Mesothelial cell of epicardium (in vitro differentiated cells): ENCODE measurements at regions not wholly inside any gene's neighbourhood (a gene's known extent, or its start where the extent isn't known, plus 50 kb on each side); places are given as distances from the start of the nearest gene placed in this dataset.

Experiments
- DNase-seq, 2 experiments: peaks; one replicate each; pipeline ENCODE4 v3.0.0; 2021; ENCODE audit warnings: low spot score in 2 of 2; ENCODE audit not compliant: unreplicated experiment in 2 of 2
- H3K27ac Mint-ChIP-seq: 2 replicates; pipeline ENCODE4 v1.8.0; 2021; ENCODE audit warnings: mixed read lengths
- H3K27me3 Mint-ChIP-seq: 2 replicates; pipeline ENCODE4 v1.8.0; 2021; ENCODE audit warnings: low read depth, mixed read lengths
- H3K36me3 Mint-ChIP-seq: 2 replicates; pipeline ENCODE4 v1.8.0; 2021; ENCODE audit warnings: mixed read lengths
- H3K4me1 Mint-ChIP-seq: 2 replicates; pipeline ENCODE4 v1.8.0; 2021; ENCODE audit warnings: mixed read lengths
- H3K4me3 Mint-ChIP-seq: 2 replicates; pipeline ENCODE4 v1.8.0; 2021; ENCODE audit warnings: mild to moderate bottlenecking, moderate library complexity, mixed read lengths
- H3K9me3 Mint-ChIP-seq: 2 replicates; pipeline ENCODE4 v1.8.0; 2021; ENCODE audit warnings: mixed read lengths
- CTCF ChIP-seq: fragments of 200-600 bp; sonication (generic); IDR thresholded peaks from one replicate; pipeline ENCODE4 v1.5.0; 2021; ENCODE audit warnings: antibody characterized with exemption; ENCODE audit not compliant: unreplicated experiment

- H3K9me3 Mint-ChIP-seq = no peaks in the 10 kb centered on the region
- H3K4me1 Mint-ChIP-seq = no peaks in the 10 kb centered on the region
- H3K4me3 Mint-ChIP-seq = no peak overlapping the region
- no peak for DNase-seq
- TF ChIP-seq CTCF = no peak
- no peak overlapping the region for H3K27ac Mint-ChIP-seq
- H3K36me3 Mint-ChIP-seq = no peaks in the 10 kb centered on the region
- peaks cover 10% of the 10 kb centered on the region for H3K27me3 Mint-ChIP-seq
Measured at GRCh38 chr6:163671791-163672190, 257.3 kb downstream of the QKI start.

DNA sequence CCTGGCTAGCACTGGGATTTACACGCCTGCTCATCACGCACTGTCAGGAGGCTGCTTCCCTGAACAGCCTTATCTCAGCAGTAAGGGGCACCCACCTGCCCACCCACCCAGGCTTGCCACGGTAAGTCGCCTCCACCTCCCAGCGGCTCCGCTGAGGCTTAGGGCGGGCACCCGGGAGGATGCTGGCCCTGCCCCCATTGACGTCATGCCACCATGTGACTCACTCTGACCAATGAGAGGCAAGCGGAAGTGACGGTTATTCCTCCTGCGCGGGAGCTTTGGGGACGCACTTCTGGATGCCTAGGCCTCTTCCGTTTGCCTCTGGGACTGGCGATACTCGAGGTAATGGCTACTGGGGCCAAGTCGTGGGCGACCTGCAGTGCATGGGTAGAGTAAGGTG, 256.8 kb downstream of the QKI start:
- Mint-ChIP-seq H3K36me3 (no peaks in the 10 kb centered on the region), H3K9me3 (no peaks in the 10 kb centered on the region), H3K4me1 (no peaks in the 10 kb centered on the region), H3K4me3 (no peak overlapping the region), H3K27me3 (peaks cover 10% of the 10 kb centered on the region), H3K27ac (no peak overlapping the region)
- DNase-seq = no peak
- TF ChIP-seq CTCF = no peak

DNA sequence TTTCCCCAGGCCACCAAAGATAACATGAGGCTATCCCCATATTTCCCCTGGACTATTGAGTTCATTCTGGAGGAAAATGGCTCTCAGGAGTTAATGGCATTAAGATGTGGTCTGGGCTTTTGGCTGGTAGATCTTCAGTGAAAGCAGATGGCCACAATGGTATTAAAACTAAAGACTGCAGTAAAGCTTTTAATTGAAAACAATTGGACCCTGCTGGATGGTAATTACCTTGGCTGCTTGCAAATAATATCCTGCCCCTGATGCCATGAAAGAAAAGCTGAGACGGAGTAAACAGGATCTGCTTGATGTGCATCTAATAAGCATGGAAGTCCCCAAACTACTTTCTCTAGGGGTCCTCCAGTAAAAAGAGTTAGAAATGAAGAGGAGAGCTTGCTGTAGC, 255.8 kb downstream of the QKI start:
- no peaks in the 10 kb centered on the region for H3K9me3 Mint-ChIP-seq
- no peak overlapping the region for H3K27ac Mint-ChIP-seq
- no peak for DNase-seq
- H3K36me3 Mint-ChIP-seq = no peaks in the 10 kb centered on the region
- TF ChIP-seq CTCF = no peak
- H3K27me3 Mint-ChIP-seq = peaks cover 10% of the 10 kb centered on the region
- H3K4me3 Mint-ChIP-seq = no peak overlapping the region
- no peaks in the 10 kb centered on the region for H3K4me1 Mint-ChIP-seq

GRCh38 chr6:163668061-163668426, 253.5 kb downstream of the QKI start:
- Mint-ChIP-seq H3K9me3 (no peaks in the 10 kb centered on the region), H3K27ac (no peak overlapping the region), H3K4me1 (no peaks in the 10 kb centered on the region), H3K36me3 (no peaks in the 10 kb centered on the region), H3K27me3 (peaks cover 3% of the 10 kb centered on the region), H3K4me3 (no peak overlapping the region)
- no peak for DNase-seq
- no peak for TF ChIP-seq CTCF

DNA sequence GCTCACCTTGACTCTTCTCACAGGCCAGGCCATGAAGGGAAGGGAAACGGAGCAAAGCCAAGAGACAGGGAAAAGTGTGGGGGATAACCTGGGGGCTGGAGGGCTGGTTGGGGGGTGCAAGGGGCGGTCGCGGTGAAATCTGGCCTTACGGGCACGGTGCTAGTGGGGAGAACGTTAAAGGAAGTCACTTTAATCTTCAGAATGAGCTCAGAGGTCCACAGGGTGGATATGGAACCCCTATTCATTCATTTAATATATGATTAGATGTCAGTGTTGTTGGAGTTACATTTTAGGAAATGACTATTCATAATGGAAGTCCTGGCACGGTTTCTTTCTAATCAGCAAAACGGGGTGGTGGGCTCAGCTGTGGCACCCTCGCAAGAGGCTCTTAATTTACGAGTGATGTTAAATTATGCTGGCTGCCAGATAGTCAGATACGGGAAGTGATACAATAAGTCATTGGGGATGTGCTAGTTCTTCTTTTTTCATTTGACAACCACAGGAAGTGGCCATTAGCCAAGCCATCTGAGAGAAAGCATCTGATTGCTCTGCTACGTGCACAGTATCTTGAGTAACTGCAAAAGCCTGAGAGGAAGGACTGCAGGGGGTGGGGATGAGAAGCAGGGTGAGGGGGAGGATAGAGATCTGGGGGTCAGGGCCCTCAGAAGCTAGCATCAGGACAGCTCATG, 253.0 kb downstream of the QKI start:
- H3K4me1 Mint-ChIP-seq = no peaks in the 10 kb centered on the region
- TF ChIP-seq CTCF = no peak
- H3K4me3 Mint-ChIP-seq = no peak overlapping the region
- peaks cover 3% of the 10 kb centered on the region for H3K27me3 Mint-ChIP-seq
- H3K9me3 Mint-ChIP-seq = no peaks in the 10 kb centered on the region
- H3K36me3 Mint-ChIP-seq = no peaks in the 10 kb centered on the region
- DNase-seq = no peak
- no peak overlapping the region for H3K27ac Mint-ChIP-seq

DNA sequence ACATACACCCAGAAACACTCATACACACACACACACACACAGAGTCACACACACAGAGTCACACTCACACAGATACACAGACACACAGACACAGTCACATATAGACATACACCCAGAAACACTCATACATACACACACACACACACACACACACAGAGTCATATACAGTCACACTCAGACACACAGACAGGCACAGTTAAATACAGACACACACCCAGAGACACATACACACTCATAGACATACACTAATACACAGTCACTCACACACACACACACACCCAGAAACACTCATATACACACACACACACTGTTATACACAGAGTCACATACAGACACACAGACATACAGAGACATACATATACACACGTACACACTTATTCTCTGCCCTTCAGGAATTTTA, 250.9 kb downstream of the QKI start:
- Mint-ChIP-seq H3K27ac (no peak overlapping the region), H3K4me1 (no peaks in the 10 kb centered on the region), H3K9me3 (no peaks in the 10 kb centered on the region), H3K27me3 (peaks cover 7% of the 10 kb centered on the region), H3K4me3 (no peak overlapping the region), H3K36me3 (no peaks in the 10 kb centered on the region)
- no peak for DNase-seq
- no peak for TF ChIP-seq CTCF
